ENCODE measurements at regions not wholly inside any gene's neighbourhood (a gene's known extent, or its start where the extent isn't known, plus 50 kb on each side); places are given as distances from the start of the nearest gene placed in this dataset.

- TF ChIP-seq CTCF (IDR thresholded peaks at IDR 0.05) (no peak), EZH2phosphoT487 (IDR thresholded peaks at IDR 0.05) (no peak), EZH2 (IDR thresholded peaks at IDR 0.05) (no peak)
Measured at GRCh38 chr7:45979275-45980180, 58.5 kb upstream of the IGFBP3 start.
